AG09309 (cell line): ENCODE measurements at regions not wholly inside any gene's neighbourhood (a gene's known extent, or its start where the extent isn't known, plus 50 kb on each side); places are given as distances from the start of the nearest gene placed in this dataset.

ENCODE experiments used
- DNase-seq: peaks from one replicate; pipeline ENCODE4 v3.0.0-alpha.2; 2010; ENCODE audit warnings: low read depth
- H3K4me3 ChIP-seq: 2 replicates; pipeline ENCODE4 v1.5.1; 2011; ENCODE audit warnings: mild to moderate bottlenecking, low read depth, low read length, moderate library complexity; ENCODE audit not compliant: control insufficient read depth
- CTCF ChIP-seq: IDR thresholded peaks from 2 replicates; pipeline ENCODE4 v1.5.1; 2011; ENCODE audit warnings: mild to moderate bottlenecking, low read depth, low read length, inconsistent platforms; ENCODE audit not compliant: insufficient read depth, control insufficient read depth; ENCODE audit errors: missing control alignments

- TF ChIP-seq CTCF: no peak
- no peak overlapping the region for H3K4me3 ChIP-seq
- DNase-seq: no peak
Measured at GRCh38 chr13:97148894-97149293, 73.2 kb upstream of the MBNL2 start.

GRCh38 chr13:97160421-97160820, 61.7 kb upstream of the MBNL2 start:
- no peak for TF ChIP-seq CTCF
- no peak overlapping the region for H3K4me3 ChIP-seq
- no peak for DNase-seq

GRCh38 chr13:97161582-97162231, 60.4 kb upstream of the MBNL2 start:
- no peak for TF ChIP-seq CTCF
- H3K4me3 ChIP-seq: no peak overlapping the region
- no peak for DNase-seq

- no peak for TF ChIP-seq CTCF
- H3K4me3 ChIP-seq: no peak overlapping the region
- DNase-seq: no peak
Measured at GRCh38 chr13:97165502-97166425, 56.4 kb upstream of the MBNL2 start.

GRCh38 chr13:97171136-97171535, 51.0 kb upstream of the MBNL2 start:
- no peak for DNase-seq
- no peak for TF ChIP-seq CTCF
- no peak overlapping the region for H3K4me3 ChIP-seq
